HG03571 (cell line): ENCODE measurements at regions not wholly inside any gene's neighbourhood (a gene's known extent, or its start where the extent isn't known, plus 50 kb on each side); places are given as distances from the start of the nearest gene placed in this dataset.

Experiments
- ATAC-seq: cut with Tn5 transposase; IDR thresholded peaks from one replicate; pipeline ENCODE4 v1.9.1; 2021; ENCODE audit not compliant: unreplicated experiment

- ATAC-seq, result no peak
Observed at GRCh38 chr18:77512152-77512551, 262.5 kb downstream of the GALR1 start.

- no peak for ATAC-seq
Observed at GRCh38 chr18:77517901-77518300, 268.3 kb downstream of the GALR1 start.

GRCh38 chr18:77520767-77521166, 271.1 kb downstream of the GALR1 start:
- no peak for ATAC-seq

GRCh38 chr18:77522051-77522675, 272.5 kb downstream of the GALR1 start:
- ATAC-seq, result no peak

- ATAC-seq, result no peak
Observed at GRCh38 chr18:77524909-77525308, 275.3 kb downstream of the GALR1 start.

- ATAC-seq, result no peak
Observed at GRCh38 chr18:77526962-77527361, 277.3 kb downstream of the GALR1 start.

- ATAC-seq, result no peak
Observed at GRCh38 chr18:77528872-77529271, 279.2 kb downstream of the GALR1 start.

- no peak for ATAC-seq
Observed at GRCh38 chr18:77529492-77530176, 280.0 kb downstream of the GALR1 start.

GRCh38 chr18:77530732-77531131, 281.1 kb downstream of the GALR1 start:
- ATAC-seq, result no peak

- ATAC-seq, result no peak
Observed at GRCh38 chr18:77539860-77540259, 290.2 kb downstream of the GALR1 start.

- no peak for ATAC-seq
Observed at GRCh38 chr18:77544792-77545191, 295.1 kb downstream of the GALR1 start.

GRCh38 chr18:77547757-77548156, 298.1 kb downstream of the GALR1 start:
- ATAC-seq, result no peak

GRCh38 chr18:77548790-77549420, 299.3 kb downstream of the GALR1 start:
- ATAC-seq, result no peak

- ATAC-seq, result no peak
Observed at GRCh38 chr18:77550625-77551024, 301.0 kb downstream of the GALR1 start.

- ATAC-seq, result no peak
Observed at GRCh38 chr18:77551055-77551454, 301.4 kb downstream of the GALR1 start.

GRCh38 chr18:77552945-77553344, 303.3 kb downstream of the GALR1 start:
- no peak for ATAC-seq

- ATAC-seq, result no peak
Observed at GRCh38 chr18:77554061-77554460, 304.4 kb downstream of the GALR1 start.

GRCh38 chr18:77557046-77557587, 307.5 kb downstream of the GALR1 start:
- no peak for ATAC-seq

GRCh38 chr18:77559274-77559910, 309.7 kb downstream of the GALR1 start:
- ATAC-seq, result no peak

GRCh38 chr18:77560341-77560992, 310.8 kb downstream of the GALR1 start:
- no peak for ATAC-seq

- ATAC-seq, result no peak
Observed at GRCh38 chr18:77566604-77567003, 317.0 kb downstream of the GALR1 start.
